ENCODE measurements at regions not wholly inside any gene's neighbourhood (a gene's known extent, or its start where the extent isn't known, plus 50 kb on each side); places are given as distances from the start of the nearest gene placed in this dataset.
"Not testable (repeated sequence)": the region's sequence is repeated elsewhere in the genome, so short reads cannot be mapped to it uniquely, and the experiment has no call there.

DNA sequence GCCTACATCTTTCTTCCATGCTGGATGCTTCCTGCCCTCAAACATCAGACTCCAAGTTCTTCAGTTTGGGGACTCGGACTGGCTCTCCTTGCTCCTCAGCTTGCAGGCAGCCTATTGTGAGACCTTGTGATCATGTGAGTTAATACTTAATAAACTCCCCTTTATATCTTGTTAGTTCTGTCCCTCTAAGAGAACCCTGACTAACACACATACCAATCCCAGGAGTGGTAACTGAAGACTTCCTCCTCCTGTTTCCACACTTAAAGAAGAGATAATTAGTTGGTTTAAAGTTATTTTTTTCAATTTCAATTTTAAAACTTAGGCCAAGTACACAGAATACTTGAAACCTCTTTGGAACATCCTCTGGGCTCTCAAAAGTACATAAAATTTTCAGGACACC lies 294.2 kb upstream of the SGK1 start:
- DNase-seq (ENCODE audit: low read depth, low spot score): not testable (repeated sequence)

DNA sequence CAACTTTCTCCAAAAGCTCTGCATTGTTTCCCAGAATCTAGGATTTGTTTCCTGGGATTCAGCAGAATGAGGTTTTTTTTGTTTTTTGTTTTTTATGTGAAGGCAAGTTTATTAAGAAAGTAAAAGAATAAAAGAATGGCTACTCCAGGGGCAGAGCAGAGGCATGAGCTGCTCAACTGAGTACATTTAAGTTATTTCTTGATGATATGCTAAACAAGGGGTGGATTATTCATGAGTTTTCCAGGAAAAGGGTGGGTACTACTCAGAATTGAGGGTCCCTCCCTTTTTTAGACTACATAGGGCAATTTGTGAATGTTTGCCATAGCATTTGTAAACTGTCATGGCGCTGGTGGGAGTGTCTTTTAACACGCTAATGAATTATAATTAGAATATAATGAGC lies 292.5 kb upstream of the SGK1 start:
- no peak for DNase-seq (ENCODE audit: low read depth, low spot score)

DNA sequence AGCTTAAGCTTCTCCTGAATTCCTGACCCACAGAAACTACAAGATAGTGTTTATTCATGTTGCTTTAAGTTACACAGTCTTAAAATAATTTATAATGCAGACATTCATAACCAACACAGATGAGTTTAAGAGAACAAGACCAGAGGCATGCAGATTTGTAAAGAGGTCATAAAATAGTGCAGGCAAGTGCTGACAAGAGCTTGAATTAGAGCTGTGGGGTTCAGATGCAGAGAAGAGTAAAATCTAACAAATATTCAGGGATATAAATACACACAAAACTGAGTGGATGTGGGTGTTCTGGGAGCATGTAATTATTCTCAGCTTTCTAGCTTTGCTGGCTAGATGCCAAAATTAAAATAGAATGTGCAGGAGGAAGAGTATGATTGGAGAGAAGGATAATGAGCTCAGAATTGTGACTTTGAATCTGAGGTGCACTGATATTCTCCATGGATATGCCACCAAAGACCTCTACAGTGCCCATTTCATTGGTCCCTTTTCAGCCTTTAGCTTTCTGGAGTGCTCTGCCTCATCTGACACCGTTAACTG lies 291.9 kb upstream of the SGK1 start:
- no peak for DNase-seq (ENCODE audit: low read depth, low spot score)

DNA sequence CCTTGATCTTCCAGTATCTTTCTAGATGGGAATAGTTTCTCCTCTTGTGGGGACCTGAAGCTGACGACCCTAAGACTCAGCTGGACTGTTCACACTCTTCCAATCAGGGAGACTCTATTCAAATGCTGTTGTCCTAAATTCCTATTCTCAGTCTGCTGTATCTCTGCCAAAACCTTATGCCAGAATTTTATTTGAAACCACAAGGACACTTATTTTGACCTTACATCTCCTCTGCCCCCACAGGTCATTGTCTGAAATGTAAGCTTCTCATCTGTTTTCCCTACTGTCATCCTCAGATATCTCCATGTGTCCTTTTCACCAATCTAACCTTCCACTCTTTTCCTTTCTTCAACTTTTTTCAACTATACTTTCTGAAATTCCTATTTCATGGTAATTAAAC lies 289.5 kb upstream of the SGK1 start:
- no peak for DNase-seq (ENCODE audit: low read depth, low spot score)

DNA sequence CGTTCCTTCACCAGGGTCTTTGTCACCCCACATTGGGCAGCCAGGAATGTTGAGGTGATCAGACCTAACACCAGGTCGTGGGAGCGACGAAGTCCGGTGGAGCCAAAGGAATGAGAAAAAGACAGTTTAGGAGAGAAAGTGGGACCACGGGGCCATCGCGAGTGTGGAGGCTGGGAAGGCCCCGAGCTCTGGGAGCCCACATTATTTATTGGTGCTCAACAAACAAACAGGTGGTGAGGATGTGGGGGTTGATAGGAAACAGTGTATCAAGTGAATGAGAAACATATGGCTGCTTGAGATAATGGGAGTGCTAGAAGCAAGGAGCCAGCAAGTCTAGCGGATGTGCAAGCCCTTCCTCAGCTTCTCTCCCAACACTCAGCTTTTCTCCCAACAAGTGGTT lies 287.1 kb upstream of the SGK1 start:
- no peak for DNase-seq (ENCODE audit: low read depth, low spot score)

DNA sequence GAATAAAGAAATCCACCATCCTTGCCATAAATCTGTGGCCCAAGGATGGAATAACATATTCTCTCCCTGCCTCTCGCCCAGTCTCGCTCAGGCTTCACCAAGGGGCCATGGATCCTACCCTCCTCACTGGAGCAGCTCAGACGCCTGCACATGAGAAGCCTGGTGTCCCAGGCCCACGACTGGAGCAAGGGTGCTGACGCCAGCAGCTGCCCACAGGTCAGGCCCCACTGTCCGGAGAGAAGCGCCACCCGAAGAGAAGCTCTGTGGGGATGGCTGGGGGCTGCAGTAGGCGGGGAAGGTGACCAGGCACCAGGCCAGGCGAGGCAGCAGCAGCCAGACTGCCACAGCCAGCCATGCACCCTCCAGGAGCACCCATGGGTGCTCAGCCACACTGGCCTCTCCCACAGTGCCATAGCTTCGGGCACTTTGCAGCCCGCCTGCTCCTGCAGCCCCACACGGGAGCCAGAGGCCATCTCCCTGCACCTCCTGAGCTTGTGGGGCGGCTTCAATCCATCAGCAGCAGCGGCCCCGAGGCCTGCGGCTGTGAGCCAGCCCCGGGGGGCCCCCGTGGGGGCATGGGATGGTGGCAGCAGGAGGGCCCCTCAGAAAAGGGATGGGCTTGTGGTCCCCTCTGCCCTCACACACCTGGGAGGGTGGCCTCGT lies 286.2 kb upstream of the SGK1 start:
- no peak for DNase-seq (ENCODE audit: low read depth, low spot score)

DNA sequence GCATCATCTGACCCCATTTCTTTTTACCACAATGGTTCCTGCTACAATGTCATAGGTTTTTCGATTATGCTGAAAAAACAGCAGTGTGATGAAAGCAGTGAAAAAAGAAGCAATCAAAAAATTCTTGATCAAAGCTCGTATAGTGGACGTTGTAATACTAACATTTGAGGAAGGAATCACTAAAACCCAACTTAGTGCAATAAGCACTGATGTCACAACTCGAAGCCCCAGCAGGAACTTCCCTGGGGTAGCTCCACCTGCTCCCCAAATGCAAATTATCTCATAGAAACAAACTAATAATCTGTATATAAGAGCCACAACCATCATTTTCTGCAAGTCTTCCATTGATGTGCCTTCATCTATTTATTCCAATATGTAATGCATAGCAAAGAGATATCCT lies 285.6 kb upstream of the SGK1 start:
- DNase-seq (ENCODE audit: low read depth, low spot score): no peak

DNA sequence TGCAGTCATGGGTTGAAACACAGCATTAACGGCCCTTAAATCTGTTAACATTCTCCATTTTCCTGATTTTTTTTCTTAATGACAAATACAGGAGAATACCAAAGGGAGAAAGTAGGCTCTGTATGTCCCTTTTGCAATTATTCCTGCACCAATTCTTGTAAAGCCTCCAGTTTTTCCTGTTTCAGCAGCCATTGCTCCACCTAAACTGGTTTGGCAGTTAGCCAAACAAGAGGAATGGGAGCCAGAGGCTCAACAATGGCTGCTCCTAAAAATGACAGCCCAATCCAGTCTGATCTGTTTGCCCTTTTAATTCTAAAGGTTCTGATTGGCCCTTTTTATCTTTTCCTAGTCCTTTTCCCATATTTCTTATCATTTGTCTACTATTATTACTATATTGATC lies 284.2 kb upstream of the SGK1 start:
- no peak for DNase-seq (ENCODE audit: low read depth, low spot score)

DNA sequence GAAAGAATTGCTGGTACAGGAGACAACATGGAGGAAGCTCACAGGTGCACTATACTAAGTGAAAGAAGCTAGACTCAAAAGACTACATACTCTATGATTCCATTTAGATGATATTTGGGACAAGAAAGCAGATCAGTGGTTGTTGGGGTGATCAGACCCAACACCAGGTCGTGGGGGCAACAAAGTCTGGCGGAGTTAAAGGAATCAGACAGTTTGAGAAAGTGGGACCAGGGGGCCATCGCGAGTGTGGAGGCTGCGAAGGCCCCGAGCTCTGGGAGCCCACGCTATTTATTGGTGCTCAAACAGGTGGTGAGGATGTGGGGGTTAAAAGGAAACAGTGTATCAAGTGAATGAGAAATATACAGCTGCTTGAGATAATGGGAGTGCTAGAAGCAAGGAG lies 282.8 kb upstream of the SGK1 start:
- no peak for DNase-seq (ENCODE audit: low read depth, low spot score)

DNA sequence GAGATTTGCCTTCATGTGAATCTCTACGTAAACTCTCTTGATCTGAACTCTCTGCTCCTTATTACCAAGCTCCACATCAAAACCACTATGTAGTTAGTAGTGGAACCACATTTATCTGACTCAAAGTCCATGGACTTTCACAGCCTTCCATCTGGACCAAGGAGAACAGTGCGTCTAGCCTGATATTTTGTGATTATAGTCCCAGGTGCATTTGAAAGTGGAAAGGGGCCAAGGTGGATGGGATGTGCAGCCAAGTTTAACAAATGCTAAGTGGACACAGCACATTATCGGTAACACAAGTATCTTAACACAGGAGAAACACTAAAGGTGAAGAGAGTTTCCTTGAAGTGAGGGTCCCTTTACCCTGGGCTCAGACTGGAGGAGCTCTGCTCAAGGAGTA lies 281.2 kb upstream of the SGK1 start:
- DNase-seq (ENCODE audit: low read depth, low spot score): no peak

DNA sequence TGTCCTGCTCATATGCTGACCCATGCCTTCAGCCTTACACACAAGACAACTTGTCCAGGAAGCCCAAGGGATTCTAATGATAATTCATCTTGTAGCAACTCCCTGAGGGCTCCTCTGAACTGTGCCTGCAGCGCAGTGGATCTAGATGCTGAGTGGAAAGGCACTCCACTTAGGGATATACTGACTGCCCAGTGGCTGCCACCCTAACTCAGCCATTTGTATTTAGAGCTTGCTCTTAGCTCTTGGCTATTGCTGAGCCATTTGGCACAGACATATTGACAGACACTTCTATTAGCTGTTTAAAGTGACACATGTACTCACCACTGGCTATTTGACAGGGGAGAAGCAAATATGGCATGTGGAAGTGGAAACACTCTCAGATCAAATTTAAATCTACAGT lies 278.3 kb upstream of the SGK1 start:
- DNase-seq (ENCODE audit: low read depth, low spot score): no peak

DNA sequence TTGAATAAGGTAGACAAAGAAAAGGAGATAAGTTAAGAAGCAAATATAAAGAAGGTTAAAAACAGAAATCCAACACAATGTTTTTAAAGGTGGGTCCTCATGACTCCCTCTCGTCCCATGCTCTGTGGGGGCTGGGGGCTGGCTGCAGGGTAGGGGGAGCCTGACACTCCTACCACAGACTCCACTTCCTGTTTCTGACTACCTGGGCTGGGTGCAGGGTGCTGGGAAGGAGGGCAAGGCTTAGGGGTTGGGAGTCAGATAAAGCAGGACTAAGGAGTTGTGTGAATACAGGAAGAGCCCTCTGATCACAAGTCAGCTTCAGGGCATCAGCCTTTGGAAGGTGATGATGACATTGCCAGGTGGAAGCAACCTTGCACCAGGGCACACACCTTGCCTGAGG lies 277.0 kb upstream of the SGK1 start:
- no peak for DNase-seq (ENCODE audit: low read depth, low spot score)

DNA sequence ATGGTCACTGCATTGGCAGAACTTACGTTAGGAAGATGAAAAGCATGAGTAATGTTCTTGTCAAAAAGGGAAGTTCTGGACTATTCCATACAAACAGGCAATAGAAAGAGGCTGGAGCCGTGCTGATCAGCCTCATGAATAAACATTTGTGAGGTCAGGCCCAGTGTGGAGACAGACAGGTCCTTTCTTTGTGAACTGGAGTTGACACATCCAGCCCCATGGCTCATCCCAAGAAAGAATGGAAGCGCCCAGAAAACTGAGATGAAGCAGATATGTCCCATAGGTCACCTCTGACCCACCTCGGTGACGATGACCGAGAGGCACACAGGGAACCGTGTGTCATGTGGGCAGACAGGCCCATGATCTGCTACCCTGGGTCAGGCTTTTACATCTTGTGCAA lies 276.0 kb upstream of the SGK1 start:
- DNase-seq (ENCODE audit: low read depth, low spot score): no peak

DNA sequence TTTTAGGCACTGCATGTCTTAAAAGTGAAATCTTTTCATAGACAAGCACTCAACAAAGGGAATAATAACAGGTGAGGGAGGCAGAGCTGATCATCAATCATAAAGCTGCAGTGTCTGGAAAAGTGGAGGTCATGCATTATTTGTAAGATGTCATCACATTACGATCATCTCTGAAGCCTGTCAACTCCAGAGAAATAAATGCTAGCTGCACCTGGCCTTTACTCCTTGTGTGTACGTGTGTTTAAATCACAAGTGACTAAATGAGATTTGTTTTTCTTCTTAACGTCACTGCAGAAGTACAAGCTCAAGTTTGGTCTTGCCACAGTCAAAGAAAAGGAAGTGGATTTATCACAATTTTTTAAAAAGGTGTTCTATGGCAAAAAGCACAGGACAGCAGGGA lies 275.5 kb upstream of the SGK1 start:
- no peak for DNase-seq (ENCODE audit: low read depth, low spot score)

DNA sequence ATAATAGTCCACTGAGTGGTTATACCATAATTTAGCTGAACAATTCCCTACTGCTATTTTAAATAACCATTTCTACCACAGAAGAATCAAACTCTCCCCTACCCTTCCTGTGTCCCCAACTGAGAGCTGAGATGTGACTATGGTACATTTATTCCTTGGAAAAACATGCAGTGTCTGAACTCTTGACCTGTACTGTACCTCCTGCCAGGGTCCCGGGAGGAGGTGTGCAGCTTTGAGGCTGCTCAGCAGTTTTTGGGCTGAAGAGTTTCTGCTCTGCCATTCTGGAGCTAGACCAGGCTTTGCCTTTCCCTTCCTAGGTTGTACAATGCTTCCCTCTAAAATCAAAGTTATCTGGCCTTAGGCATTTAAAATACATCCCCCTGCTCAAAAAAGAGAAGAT lies 275.1 kb upstream of the SGK1 start:
- no peak for DNase-seq (ENCODE audit: low read depth, low spot score)

DNA sequence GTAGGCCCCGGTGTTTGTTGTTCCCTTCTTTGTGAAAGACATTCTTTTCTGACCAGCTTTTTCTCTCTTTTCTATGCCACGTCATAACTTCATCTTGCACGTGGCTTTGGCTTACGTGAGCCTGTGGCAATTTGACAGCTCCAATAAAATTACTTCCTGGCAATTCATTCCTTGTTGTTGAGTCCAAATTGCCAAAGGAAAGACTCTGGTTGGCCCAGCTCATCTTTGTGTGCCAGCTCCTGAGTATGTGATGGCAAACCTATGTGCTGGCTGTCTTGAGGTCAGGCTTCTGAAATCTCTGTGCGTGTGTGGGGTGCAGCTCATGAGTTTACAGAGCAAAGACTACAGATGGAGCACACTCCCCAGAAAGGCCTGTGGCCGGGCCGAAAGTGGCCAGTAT lies 272.5 kb upstream of the SGK1 start:
- no peak for DNase-seq (ENCODE audit: low read depth, low spot score)

DNA sequence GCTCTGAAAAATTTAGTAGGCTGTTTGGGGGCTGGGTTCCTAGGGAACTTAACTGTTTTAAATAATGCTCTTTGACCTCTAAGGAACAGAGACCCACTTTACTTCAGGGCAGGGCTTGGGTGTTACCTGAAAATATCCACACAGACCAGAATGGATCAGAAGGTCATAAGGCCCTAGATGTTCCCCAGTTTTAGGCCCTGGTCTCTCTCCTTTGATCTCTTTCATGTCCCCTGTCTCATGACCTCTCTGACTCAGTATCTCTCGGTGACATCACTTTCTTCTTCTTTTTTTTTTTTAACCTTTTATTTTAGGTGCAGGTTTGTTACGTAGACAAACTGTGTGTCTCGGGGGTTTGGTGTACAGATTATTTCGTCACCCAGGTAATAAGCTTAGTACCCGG lies 272.1 kb upstream of the SGK1 start:
- no peak for DNase-seq (ENCODE audit: low read depth, low spot score)

DNA sequence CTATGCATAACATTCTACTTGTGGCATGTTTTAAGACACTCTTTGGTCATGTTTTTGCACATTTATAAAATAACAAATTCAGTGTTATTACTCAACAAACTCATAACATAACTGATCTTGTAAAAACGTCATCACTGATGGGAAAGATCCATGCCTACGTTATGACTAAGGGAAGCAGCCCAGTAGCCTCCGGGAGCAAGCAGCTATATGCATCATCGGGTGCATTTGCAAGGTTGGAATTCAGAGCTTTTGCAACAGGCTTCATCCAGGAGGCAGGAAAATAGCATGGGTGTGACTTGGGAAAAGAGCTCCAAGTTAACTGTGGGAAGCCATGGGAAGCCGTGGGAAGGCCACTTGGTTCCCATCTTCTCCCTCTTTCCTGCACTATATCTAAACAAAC lies 271.6 kb upstream of the SGK1 start:
- no peak for DNase-seq (ENCODE audit: low read depth, low spot score)

DNA sequence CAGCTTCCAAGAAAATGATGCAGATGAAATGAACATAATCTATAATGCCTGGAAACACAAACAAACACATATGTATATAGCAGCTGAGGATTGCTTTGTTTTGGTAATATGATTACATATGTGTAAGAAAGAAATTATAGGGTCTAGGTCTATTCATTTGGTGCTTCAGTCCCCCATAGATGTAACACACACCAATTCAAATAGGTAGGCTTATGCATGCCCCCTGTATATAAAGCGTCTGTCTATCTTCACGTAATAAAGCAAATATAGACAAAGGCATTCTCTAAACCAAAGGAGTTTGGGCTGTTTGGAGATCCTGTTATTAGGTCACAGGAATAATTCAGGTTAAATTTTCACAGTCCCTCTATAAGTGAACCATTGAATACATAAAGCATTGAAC lies 270.4 kb upstream of the SGK1 start:
- DNase-seq (ENCODE audit: low read depth, low spot score): no peak

DNA sequence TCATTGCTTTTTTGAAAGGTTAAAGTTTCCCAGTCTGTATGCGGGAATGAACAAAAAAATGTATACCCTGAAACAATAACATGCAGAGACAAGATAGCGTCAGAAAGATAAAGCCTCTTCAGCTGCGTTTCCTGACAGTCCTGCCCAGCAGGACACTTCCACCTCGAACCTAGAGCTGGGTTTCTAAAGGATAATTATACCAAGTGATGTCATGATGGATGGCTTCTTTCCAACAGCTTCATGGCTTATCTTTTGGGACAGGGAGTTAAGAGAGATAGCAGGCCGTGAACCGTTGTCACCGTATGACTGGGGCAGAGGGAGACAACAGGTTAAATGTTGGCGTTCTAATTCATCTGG lies 267.6 kb upstream of the SGK1 start:
- no peak for DNase-seq (ENCODE audit: low read depth, low spot score)

DNA sequence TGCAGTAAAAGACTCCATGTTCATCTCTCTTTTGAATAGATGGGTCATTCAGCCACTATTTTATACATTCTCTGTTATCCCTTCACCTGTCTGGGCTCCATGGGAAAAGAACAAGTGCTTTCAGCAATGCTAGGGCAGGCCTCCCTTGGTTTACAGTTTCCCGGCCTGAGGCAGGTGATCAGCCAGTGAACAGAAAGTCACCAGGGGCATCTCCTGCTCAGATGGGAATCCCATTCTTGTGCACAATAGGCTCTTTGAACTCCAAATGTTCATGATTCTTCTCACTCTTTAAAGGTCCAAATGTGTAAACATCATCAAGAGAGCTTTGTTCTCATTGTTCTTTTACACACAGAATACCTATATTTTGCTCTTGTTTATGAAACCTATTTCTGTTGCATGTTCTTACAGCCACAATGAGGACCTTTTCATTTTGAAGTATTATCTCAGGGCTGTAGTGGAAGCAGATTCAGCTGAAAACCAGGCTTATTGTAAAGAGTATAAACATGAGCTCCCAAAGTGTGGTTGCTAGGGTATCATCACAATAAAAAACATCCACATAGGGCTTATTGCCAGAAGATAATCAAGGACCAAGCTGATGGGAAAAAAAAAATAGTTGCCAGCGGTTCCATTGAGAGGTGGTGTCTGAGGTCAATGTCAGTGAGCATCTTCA lies 267.1 kb upstream of the SGK1 start:
- DNase-seq (ENCODE audit: low read depth, low spot score): no peak

DNA sequence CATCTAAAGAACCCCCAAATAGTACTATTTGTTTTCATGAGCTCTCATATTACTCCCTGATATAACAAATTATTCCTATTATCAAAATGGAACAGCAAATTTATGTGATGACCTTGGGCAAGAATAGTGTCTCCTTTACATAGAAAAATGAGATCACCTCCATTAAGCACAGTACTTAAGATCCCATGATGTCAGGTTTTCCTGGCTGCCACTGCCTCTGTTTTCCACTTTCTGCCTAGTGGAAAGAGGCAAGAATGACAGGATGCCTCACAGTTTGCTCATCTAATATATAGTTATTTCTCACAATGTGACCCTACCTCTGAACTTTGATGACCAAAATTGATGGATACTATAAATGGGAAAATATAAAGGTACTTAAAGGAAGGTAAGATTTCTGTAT lies 260.1 kb upstream of the SGK1 start:
- no peak for DNase-seq (ENCODE audit: low read depth, low spot score)

DNA sequence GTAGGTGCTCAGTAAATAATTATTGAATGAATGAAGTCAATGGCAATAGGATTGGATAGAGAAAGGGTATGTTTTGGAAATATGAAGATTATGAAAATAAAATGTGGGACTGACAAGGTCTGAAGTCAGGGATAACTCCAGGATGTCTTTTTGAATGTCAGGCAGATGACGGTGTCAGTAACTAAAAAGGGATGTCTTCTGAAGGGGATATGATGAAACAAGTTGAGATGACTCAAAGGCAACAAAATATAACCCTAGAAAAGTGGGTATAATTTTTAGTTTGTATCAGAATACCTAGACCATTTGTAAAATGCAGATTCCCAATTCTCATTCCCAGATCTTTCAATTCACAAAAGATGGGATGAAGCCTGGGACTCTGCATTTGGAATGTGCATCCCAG lies 257.3 kb upstream of the SGK1 start:
- DNase-seq (ENCODE audit: low read depth, low spot score): no peak

DNA sequence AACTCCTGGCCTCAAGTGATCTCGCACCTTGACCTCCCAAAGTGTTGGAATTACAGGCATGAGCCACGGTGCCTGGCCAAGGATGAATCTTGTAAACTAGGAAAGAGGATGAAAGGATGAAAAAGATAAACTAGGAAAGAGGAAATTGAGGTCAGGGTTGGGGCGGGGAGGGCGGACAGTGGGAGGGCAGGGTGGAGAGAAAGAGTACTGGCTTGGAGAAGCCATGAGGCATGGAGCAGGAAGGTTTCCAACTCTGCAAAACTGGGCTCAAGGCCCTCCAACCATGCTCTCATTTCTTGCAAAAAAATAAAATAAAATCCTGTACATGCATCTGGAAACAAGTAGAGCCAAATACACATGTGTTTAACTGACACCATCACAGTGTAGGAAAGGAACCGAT lies 256.6 kb upstream of the SGK1 start:
- DNase-seq (ENCODE audit: low read depth, low spot score): no peak
